LNCaP clone FGC (cell line): ENCODE measurements at regions not wholly inside any gene's neighbourhood (a gene's known extent, or its start where the extent isn't known, plus 50 kb on each side); places are given as distances from the start of the nearest gene placed in this dataset.
"Not testable (repeated sequence)": the region's sequence is repeated elsewhere in the genome, so short reads cannot be mapped to it uniquely, and the experiment has no call there.

Experiments used
- DNase-seq: peaks from one replicate; pipeline ENCODE4 v3.0.0-alpha.2; 2011; ENCODE audit warnings: low read depth
- H3K4me3 ChIP-seq: 2 replicates; pipeline ENCODE4 v1.5.1; 2011; ENCODE audit warnings: mild to moderate bottlenecking, low read depth, low read length, control low read depth
- TF ChIP-seq, protein P1 (sequence below): IDR thresholded peaks from 2 replicates; pipeline ENCODE4 v1.5.1; 2012; ENCODE audit warnings: mild to moderate bottlenecking; ENCODE audit not compliant: control insufficient read depth, insufficient read depth; ENCODE audit errors: extremely low read depth

DNA sequence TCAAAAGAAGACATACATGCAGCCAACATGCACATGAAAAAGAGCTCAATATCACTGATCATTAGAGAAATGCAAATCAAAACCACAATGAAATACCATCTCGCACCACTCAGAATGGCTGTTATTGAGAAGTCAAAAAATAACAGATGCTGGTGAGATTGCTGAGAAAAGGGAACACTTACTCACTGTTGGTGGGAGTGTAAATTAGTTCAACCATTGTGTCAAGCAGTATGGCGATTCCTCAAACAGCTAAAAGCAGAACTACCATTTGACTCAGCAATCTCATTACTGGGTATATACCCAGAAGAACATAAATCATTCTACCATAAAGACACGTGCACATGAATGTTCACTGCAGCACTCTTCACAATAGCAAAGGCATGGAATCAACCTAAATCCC is 95.5 kb upstream of the XIRP2 start:
- H3K4me3 ChIP-seq = no peak overlapping the region
- TF ChIP-seq, protein P1, sequence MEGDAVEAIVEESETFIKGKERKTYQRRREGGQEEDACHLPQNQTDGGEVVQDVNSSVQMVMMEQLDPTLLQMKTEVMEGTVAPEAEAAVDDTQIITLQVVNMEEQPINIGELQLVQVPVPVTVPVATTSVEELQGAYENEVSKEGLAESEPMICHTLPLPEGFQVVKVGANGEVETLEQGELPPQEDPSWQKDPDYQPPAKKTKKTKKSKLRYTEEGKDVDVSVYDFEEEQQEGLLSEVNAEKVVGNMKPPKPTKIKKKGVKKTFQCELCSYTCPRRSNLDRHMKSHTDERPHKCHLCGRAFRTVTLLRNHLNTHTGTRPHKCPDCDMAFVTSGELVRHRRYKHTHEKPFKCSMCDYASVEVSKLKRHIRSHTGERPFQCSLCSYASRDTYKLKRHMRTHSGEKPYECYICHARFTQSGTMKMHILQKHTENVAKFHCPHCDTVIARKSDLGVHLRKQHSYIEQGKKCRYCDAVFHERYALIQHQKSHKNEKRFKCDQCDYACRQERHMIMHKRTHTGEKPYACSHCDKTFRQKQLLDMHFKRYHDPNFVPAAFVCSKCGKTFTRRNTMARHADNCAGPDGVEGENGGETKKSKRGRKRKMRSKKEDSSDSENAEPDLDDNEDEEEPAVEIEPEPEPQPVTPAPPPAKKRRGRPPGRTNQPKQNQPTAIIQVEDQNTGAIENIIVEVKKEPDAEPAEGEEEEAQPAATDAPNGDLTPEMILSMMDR = no peak
- no peak for DNase-seq

DNA sequence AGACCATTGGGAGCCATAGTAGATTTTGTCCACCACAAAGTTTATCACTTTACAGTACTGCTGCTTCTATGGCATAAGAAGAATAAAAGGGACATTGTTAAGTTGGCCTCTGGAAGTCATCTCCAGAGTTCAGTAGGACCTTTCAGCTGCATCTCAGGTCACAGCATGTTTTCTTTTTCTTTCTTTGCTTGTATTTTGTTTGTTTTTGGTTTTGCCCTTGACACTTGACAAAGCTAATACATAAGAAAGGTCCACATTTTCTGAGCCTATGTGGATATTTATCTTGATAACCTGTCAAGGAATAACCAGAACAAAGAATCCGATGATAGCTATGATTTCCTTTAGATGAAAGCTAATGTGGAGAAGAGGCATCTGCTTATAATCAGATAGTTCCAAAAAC is 101.6 kb upstream of the XIRP2 start:
- TF ChIP-seq, protein P1 = no peak
- no peak for DNase-seq
- H3K4me3 ChIP-seq = no peak overlapping the region

DNA sequence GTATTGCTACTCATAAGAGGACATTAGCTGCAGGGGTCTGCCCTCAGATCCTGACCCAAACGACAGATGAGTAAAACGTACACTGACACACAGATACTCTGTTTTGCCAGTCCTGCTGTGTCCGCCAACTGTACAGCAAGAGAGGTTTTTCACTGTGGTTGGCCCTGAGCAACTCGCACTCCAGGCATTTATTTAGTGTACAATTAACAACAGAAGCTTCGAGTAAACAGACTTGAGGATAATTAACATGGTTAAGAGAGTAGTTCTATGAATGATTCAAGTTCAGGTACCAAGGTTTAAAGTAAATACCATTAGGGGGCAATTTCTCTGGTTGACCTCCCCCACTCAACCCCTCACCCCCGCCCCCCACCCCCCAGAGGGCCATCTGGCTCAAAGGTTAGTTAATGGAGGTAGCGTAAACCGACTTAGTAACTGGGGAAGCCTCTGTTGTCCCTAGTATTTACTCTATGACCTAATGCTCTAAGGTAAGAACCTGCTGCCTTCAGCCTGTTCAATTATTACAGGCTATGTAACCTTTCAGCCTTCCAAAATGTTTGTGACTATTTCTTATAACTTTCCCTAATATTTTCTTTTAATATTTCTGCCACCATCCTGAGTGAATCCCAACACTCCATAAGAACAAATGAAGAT is 103.9 kb upstream of the XIRP2 start:
- H3K4me3 ChIP-seq = no peak overlapping the region
- TF ChIP-seq, protein P1 = no peak
- no peak for DNase-seq

DNA sequence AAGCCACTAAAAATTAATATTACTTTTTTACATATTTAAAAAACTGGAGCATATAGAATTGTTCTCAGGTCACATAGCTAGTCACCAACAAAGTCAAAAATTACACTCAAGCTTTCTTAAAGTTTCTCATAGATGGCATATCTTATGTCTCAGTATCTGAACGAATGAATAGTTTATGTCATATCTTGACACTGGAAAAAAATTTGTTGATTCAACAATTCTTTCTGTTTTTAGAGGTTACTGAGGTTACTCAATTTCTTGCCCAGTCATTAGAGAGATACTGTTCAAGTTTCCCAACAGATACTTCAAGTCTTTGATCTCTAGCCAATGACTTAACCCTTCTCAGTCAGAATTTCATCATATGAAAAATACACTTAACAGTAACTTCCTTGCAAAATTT is 113.1 kb upstream of the XIRP2 start:
- no peak for DNase-seq
- TF ChIP-seq, protein P1 = no peak
- H3K4me3 ChIP-seq = no peak overlapping the region

DNA sequence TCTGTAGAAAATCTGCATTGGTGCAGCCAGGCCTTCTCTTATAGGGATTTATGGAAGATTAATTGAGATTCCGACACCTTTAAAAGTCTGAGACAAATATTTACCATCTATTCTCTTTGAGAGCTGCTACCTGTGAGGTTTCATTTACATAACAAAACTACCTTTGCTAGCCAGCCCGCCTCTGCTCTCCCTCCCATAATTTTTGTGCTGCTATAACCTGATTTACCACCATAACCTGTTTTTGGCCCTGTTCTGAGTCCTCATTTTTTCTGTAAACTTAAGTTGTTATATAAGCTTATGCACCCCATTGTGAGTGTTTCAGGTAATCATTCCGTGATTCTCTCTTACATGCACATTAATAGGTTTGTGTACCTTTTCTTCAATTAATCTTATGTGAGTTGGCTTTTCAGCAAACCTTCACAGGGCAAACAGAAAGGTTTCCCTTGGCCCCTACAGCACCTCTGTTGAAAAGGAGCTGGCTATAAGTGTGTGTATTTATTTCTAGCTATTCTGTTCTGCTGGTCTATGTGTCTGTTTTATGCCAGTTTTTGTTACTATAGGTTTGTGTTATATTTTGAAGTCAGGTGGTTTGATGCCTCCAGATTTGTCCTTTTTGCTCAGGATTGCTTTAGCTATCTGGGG is 114.9 kb upstream of the XIRP2 start:
- TF ChIP-seq, protein P1 = no peak
- no peak overlapping the region for H3K4me3 ChIP-seq
- DNase-seq = peak; percentile 18

DNA sequence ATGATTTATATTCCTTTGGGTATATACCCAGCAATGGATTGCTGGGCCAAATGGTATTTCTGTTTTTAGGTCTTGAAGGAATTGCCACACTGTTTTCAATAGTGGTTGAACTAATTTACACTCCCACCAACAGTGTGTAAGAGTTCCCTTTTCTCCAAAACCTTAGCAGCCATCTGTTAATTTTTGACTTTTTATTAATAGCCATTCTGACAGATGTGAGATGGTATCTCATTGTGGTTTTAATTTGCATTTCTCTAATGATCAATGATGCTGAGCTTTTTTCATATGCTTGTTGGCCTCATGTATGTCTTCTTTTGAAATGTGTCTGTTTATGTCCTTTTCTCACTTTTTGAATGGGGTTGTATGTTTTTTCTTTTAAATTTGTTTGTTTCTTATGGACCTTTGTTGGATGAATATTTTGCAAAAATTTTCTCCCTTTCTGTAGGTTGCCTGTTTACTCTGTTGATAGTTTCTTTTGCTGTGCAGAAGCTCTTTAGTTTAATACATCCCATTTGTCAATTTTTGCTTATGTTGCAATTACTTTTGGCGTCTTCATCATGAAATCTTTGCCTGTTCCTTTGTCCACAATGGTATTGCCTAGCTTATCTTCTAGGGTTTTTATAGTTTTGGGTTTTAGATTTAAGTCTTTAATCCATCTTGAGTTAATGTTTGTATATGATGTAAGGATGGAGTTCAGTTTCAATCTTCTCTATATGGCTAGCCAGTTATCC is 119.7 kb upstream of the XIRP2 start:
- TF ChIP-seq, protein P1 = no peak
- DNase-seq = no peak
- H3K4me3 ChIP-seq = no peak overlapping the region

DNA sequence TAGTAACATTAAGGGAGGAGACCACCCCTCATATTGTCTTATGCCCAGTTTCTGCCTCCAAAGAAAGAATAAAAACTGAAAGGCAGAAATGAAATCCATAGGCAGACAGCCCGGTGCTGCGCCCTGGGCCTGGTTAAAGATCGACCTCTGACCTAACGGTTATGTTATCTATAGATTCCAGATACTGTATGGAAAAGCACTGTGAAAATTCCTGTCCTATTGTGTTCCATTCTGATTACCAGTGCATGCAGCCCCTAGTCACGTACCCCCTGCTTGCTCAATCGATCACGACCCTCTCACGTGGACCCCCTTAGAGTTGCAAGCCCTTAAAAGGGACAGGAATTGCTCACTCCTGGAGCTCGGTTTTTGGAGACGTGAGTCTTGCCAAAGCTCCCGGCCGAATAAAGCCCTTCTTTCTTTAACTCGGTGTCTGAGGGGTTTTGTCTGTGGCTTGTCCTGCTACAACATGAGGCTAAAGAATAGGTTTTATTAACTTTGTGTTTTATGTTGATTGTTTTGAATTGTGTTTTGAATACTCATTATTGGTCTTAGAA is 121.4 kb upstream of the XIRP2 start:
- DNase-seq, H3K4me3 ChIP-seq: not testable (repeated sequence)
